MG63 (cell line): ENCODE measurements at regions not wholly inside any gene's neighbourhood (a gene's known extent, or its start where the extent isn't known, plus 50 kb on each side); places are given as distances from the start of the nearest gene placed in this dataset.
"Not testable (repeated sequence)": the region's sequence is repeated elsewhere in the genome, so short reads cannot be mapped to it uniquely, and the experiment has no call there.

Experiments used
- DNase-seq: peaks from one replicate; pipeline ENCODE4 v3.0.0-alpha.2; 2020
- H3K27me3 ChIP-seq: fragments of 250-450 bp; sonication (Bioruptor Pico); 2 replicates; pipeline ENCODE4 v1.5.1; 2020; ENCODE audit warnings: mild to moderate bottlenecking, moderate library complexity
- H3K36me3 ChIP-seq: fragments of 250-450 bp; sonication (Bioruptor Pico); 2 replicates; pipeline ENCODE4 v1.5.1; 2020; ENCODE audit warnings: mild to moderate bottlenecking, moderate library complexity
- H3K4me3 ChIP-seq: fragments of 250-450 bp; sonication (Bioruptor Pico); 2 replicates; pipeline ENCODE4 v1.5.1; 2020; ENCODE audit warnings: mild to moderate bottlenecking, moderate library complexity
- H3K9me3 ChIP-seq: fragments of 250-450 bp; sonication (Bioruptor Pico); 2 replicates; pipeline ENCODE4 v1.5.1; 2020; ENCODE audit warnings: mild to moderate bottlenecking, moderate library complexity

- Histone ChIP-seq H3K4me3 (no peak overlapping the region), H3K27me3 (no peaks in the 10 kb centered on the region), H3K36me3 (no peaks in the 10 kb centered on the region; the same call in 1 of the 2 replicates), H3K9me3 (peaks cover 6% of the 10 kb centered on the region)
- no peak for DNase-seq
These were observed 793.4 kb downstream of the SLITRK1 start for GRCh38 chr13:83088858-83089257.

GRCh38 chr13:83086948-83087347, 795.3 kb downstream of the SLITRK1 start:
- Histone ChIP-seq H3K27me3 (no peaks in the 10 kb centered on the region), H3K4me3 (no peak overlapping the region), H3K36me3 (no peaks in the 10 kb centered on the region; the same call in 1 of the 2 replicates), H3K9me3 (peaks cover 4% of the 10 kb centered on the region; the same call in 1 of the 2 replicates)
- no peak for DNase-seq

- no peak for DNase-seq
- peaks cover 3% of the 10 kb centered on the region; the same call in 1 of the 2 replicates for H3K9me3 ChIP-seq
- no peaks in the 10 kb centered on the region for H3K36me3 ChIP-seq
These were observed 796.2 kb downstream of the SLITRK1 start for GRCh38 chr13:83086088-83086487.

GRCh38 chr13:83085186-83085900, 796.9 kb downstream of the SLITRK1 start:
- Histone ChIP-seq H3K9me3 (peaks cover 3% of the 10 kb centered on the region; the same call in 1 of the 2 replicates), H3K4me3 (no peak overlapping the region), H3K27me3 (no peaks in the 10 kb centered on the region), H3K36me3 (no peaks in the 10 kb centered on the region)
- no peak for DNase-seq

More at GRCh38 chr13:83086088-83086487, 796.2 kb downstream of the SLITRK1 start:
- H3K27me3 ChIP-seq = no peaks in the 10 kb centered on the region
- H3K4me3 ChIP-seq = no peak overlapping the region

GRCh38 chr13:83077499-83077898, 804.8 kb downstream of the SLITRK1 start:
- Histone ChIP-seq H3K4me3 (no peak overlapping the region), H3K36me3 (no peaks in the 10 kb centered on the region; the same call in none of the 2 replicates), H3K27me3 (no peaks in the 10 kb centered on the region), H3K9me3 (peaks cover 16% of the 10 kb centered on the region)
- no peak for DNase-seq

GRCh38 chr13:83073930-83074329, 808.3 kb downstream of the SLITRK1 start:
- H3K4me3 ChIP-seq, DNase-seq, H3K36me3 ChIP-seq, H3K27me3 ChIP-seq: not testable (repeated sequence)
- peaks cover 19% of the 10 kb centered on the region for H3K9me3 ChIP-seq

GRCh38 chr13:83065108-83065507, 817.2 kb downstream of the SLITRK1 start:
- no peaks in the 10 kb centered on the region; the same call in 1 of the 2 replicates for H3K9me3 ChIP-seq
- H3K27me3 ChIP-seq = no peaks in the 10 kb centered on the region
- no peak overlapping the region for H3K4me3 ChIP-seq
- DNase-seq = peak; percentile 93
- H3K36me3 ChIP-seq = peaks cover 20% of the 10 kb centered on the region

- H3K9me3 ChIP-seq = no peaks in the 10 kb centered on the region
- no peak overlapping the region for H3K4me3 ChIP-seq
- DNase-seq = no peak
- H3K27me3 ChIP-seq = no peaks in the 10 kb centered on the region
- peaks cover 6% of the 10 kb centered on the region for H3K36me3 ChIP-seq
These were observed 825.2 kb downstream of the SLITRK1 start for GRCh38 chr13:83057119-83057518.

GRCh38 chr13:83056269-83056668, 826.0 kb downstream of the SLITRK1 start:
- no peaks in the 10 kb centered on the region for H3K9me3 ChIP-seq
- no peaks in the 10 kb centered on the region for H3K27me3 ChIP-seq
- DNase-seq = no peak
- no peak overlapping the region for H3K4me3 ChIP-seq
- H3K36me3 ChIP-seq = peaks cover 6% of the 10 kb centered on the region

GRCh38 chr13:83048419-83048818, 833.9 kb downstream of the SLITRK1 start:
- H3K4me3 ChIP-seq = no peak overlapping the region
- no peaks in the 10 kb centered on the region for H3K27me3 ChIP-seq
- DNase-seq = no peak
- H3K36me3 ChIP-seq = peaks cover 3% of the 10 kb centered on the region
- peaks cover 7% of the 10 kb centered on the region; the same call in 1 of the 2 replicates for H3K9me3 ChIP-seq

- no peaks in the 10 kb centered on the region for H3K9me3 ChIP-seq
- H3K27me3 ChIP-seq = no peaks in the 10 kb centered on the region
- no peak overlapping the region for H3K4me3 ChIP-seq
- no peaks in the 10 kb centered on the region for H3K36me3 ChIP-seq
- no peak for DNase-seq
These were observed 857.2 kb downstream of the SLITRK1 start for GRCh38 chr13:83024955-83025594.

- no peak for DNase-seq
- no peak overlapping the region for H3K4me3 ChIP-seq
- H3K27me3 ChIP-seq = no peaks in the 10 kb centered on the region
- H3K36me3 ChIP-seq = no peaks in the 10 kb centered on the region
- no peaks in the 10 kb centered on the region for H3K9me3 ChIP-seq
These were observed 858.0 kb downstream of the SLITRK1 start for GRCh38 chr13:83024232-83024631.

GRCh38 chr13:83019986-83020385, 862.3 kb downstream of the SLITRK1 start:
- Histone ChIP-seq H3K27me3 (no peaks in the 10 kb centered on the region), H3K9me3 (no peaks in the 10 kb centered on the region), H3K36me3 (no peaks in the 10 kb centered on the region), H3K4me3 (no peak overlapping the region)
- no peak for DNase-seq

GRCh38 chr13:83009987-83010386, 872.3 kb downstream of the SLITRK1 start:
- DNase-seq = no peak
- Histone ChIP-seq H3K9me3 (no peaks in the 10 kb centered on the region), H3K36me3 (no peaks in the 10 kb centered on the region), H3K27me3 (no peaks in the 10 kb centered on the region), H3K4me3 (no peak overlapping the region)

- Histone ChIP-seq H3K4me3 (no peak overlapping the region), H3K9me3 (no peaks in the 10 kb centered on the region), H3K27me3 (no peaks in the 10 kb centered on the region), H3K36me3 (no peaks in the 10 kb centered on the region)
- no peak for DNase-seq
These were observed 873.9 kb downstream of the SLITRK1 start for GRCh38 chr13:83008212-83008929.

GRCh38 chr13:83007226-83007625, 875.0 kb downstream of the SLITRK1 start:
- Histone ChIP-seq H3K27me3 (no peaks in the 10 kb centered on the region), H3K4me3 (no peak overlapping the region), H3K36me3 (no peaks in the 10 kb centered on the region), H3K9me3 (no peaks in the 10 kb centered on the region)
- no peak for DNase-seq

- H3K27me3 ChIP-seq = no peaks in the 10 kb centered on the region
- H3K9me3 ChIP-seq = no peaks in the 10 kb centered on the region
- H3K36me3 ChIP-seq = no peaks in the 10 kb centered on the region
- no peak for DNase-seq
- H3K4me3 ChIP-seq = no peak overlapping the region
These were observed 879.1 kb downstream of the SLITRK1 start for GRCh38 chr13:83003185-83003584.
